Effector memory CD8-positive, alpha-beta T cell (primary cell): ENCODE measurements at regions not wholly inside any gene's neighbourhood (a gene's known extent, or its start where the extent isn't known, plus 50 kb on each side); places are given as distances from the start of the nearest gene placed in this dataset.
"Not testable (repeated sequence)": the region's sequence is repeated elsewhere in the genome, so short reads cannot be mapped to it uniquely, and the experiment has no call there.

ENCODE experiments used
- ATAC-seq: fragments of 150-1000 bp; cut with Tn5 transposase; replicated peaks from 2 replicates; pipeline ENCODE4 v1.10.0; 2021; ENCODE audit warnings: mild to moderate bottlenecking, moderate library complexity
- DNase-seq, 3 experiments: peaks; one replicate each; pipeline ENCODE4 v3.0.0; 2021
- H3K27ac Mint-ChIP-seq, 2 donors: one replicate each; pipeline ENCODE4 v1.8.0; 2022; ENCODE audit warnings: mild to moderate bottlenecking in 2 of 2, mixed read lengths in 2 of 2, moderate library complexity in 2 of 2
- H3K27me3 Mint-ChIP-seq, 2 donors: one replicate each; pipeline ENCODE4 v1.8.0; 2022; ENCODE audit warnings: mixed read lengths in 2 of 2
- H3K36me3 Mint-ChIP-seq: one replicate; pipeline ENCODE4 v1.8.0; 2022; ENCODE audit warnings: mild to moderate bottlenecking, moderate library complexity, mixed read lengths; ENCODE audit not compliant: insufficient read depth
- H3K4me1 Mint-ChIP-seq, 2 donors: one replicate each; pipeline ENCODE4 v1.8.0; 2022; ENCODE audit warnings: low read depth in 2 of 2, mixed read lengths in 2 of 2
- H3K4me3 Mint-ChIP-seq, 2 donors: one replicate each; pipeline ENCODE4 v1.8.0; 2022; ENCODE audit warnings: mild to moderate bottlenecking in 2 of 2, mixed read lengths in 2 of 2, moderate library complexity in 2 of 2
- H3K9me3 Mint-ChIP-seq, 2 donors: one replicate each; pipeline ENCODE4 v1.8.0; 2022; ENCODE audit warnings: mixed read lengths in 2 of 2

DNA sequence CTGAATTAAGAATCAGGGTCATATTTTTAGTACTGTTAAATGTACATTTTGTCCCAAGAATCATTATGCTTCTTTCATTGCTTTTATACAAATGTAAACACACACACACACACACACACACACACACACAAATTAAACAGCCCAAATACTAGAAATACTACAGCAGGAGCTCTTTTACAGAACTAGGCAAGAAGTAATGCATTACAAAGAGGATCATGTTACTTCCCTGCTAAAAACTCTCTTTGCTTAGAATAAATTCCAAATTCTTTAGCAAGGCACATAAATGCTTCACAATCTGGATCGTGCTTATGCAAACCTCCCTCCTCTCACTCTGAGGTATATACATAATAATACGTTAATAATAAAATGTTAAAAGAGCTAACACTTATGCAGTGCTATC lies 720.4 kb upstream of the ADGRL4 start:
- no peak for ATAC-seq

DNA sequence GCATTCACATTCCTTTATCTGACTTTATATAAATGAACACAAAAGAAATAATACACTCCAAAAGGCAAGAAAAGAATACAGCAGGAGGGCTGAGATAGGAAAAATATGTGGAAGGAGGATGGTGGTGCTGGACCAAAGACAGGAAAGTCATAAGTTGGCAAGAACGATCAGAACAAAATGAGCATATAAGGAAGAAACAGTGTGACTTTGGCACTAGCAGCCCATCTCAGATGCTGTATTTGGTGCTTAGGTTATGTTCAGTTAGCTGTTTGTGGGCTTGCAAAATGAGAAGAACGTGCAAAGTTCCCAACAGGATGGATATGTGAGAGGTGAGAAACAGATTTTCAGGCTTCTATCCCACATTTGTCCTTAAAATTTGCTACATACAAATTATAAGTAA lies 719.8 kb upstream of the ADGRL4 start:
- no peak overlapping the region for H3K27ac Mint-ChIP-seq
- H3K27me3 Mint-ChIP-seq, result no peaks in the 10 kb centered on the region
- ATAC-seq (no peak), DNase-seq (no peak)
- H3K9me3 Mint-ChIP-seq, result peaks cover 12 to 14% of the 10 kb centered on the region in 2 donors
- no peaks in the 10 kb centered on the region for H3K36me3 Mint-ChIP-seq
- no peaks in the 10 kb centered on the region for H3K4me1 Mint-ChIP-seq
- no peak overlapping the region for H3K4me3 Mint-ChIP-seq

More for the DNA sequence above, 720.4 kb upstream of the ADGRL4 start:
- Mint-ChIP-seq H3K9me3 (peaks cover 12 to 14% of the 10 kb centered on the region in 2 donors), H3K4me3 (no peak overlapping the region), H3K27ac (no peak overlapping the region), H3K4me1 (no peaks in the 10 kb centered on the region), H3K27me3 (no peaks in the 10 kb centered on the region), H3K36me3 (no peaks in the 10 kb centered on the region)
- no peak for DNase-seq

DNA sequence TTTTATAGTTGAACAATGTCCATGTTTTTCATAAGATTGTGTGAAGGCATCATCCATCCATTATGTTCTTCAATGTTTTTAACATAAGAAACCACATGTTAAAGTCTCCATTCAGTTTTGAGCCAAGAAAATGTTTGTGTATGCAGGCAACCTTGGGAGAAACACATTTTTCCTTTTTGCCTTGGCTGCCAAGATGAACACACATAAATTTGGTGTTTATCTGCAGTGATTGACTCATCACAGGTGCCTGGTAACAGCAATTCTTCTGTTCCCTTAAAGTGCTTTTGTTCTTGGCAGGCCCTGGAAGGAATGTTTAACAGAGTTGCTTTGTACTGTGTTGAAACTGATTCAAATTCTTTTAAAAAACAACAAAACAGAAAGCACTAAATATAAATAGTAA lies 709.9 kb upstream of the ADGRL4 start:
- ATAC-seq (no peak), DNase-seq (no peak)
- no peak overlapping the region for H3K27ac Mint-ChIP-seq
- H3K4me3 Mint-ChIP-seq, result no peak overlapping the region
- peaks cover 13 to 32% of the 10 kb centered on the region in 2 donors for H3K9me3 Mint-ChIP-seq
- no peaks in the 10 kb centered on the region for H3K27me3 Mint-ChIP-seq
- no peaks in the 10 kb centered on the region for H3K36me3 Mint-ChIP-seq
- no peaks in the 10 kb centered on the region for H3K4me1 Mint-ChIP-seq

DNA sequence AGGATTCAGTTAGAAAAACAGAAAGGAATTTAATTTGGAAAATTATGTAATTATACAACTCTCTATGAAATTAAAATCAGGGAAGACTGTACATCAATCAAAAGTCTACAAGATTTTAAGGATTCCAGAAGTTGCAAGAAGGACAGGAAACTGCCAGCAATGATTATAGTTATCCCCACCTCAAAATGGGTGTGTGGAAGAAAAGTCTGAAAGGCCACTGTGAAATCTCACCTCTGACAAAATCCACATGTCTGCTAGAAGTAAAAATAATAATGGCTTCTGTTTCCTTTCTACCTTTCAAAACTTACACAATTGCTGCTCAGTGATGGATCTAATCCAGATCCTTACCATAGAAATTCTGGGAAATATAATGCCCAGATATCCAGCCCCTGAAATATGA lies 708.1 kb upstream of the ADGRL4 start:
- no peaks in the 10 kb centered on the region for H3K27me3 Mint-ChIP-seq
- no peak overlapping the region for H3K27ac Mint-ChIP-seq
- no peaks in the 10 kb centered on the region for H3K4me1 Mint-ChIP-seq
- no peak overlapping the region for H3K4me3 Mint-ChIP-seq
- H3K9me3 Mint-ChIP-seq, result peaks cover 6 to 25% of the 10 kb centered on the region in 2 donors
- ATAC-seq, result no peak
- no peak for DNase-seq
- H3K36me3 Mint-ChIP-seq, result no peaks in the 10 kb centered on the region

DNA sequence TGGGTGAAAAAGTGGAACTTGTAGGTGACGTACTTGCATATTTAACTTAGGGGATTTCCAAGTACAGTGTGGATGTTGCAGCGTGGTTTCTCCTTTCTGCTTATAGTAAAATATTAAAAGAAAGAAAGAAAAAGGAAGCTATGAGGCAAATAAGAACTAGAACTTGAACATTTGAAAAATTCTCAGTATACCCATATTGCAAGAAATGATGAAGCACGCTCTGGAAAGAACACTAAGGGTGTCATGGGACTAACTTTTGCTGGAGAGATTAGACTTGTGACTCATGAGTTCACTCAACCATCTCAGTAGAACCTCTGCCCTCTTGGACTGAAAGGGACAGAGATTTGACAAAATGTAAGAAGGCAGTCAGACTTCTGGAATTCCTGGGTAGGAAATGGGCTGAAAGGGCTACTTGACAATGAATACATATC lies 704.5 kb upstream of the ADGRL4 start:
- Mint-ChIP-seq H3K27me3 (no peaks in the 10 kb centered on the region), H3K4me1 (no peaks in the 10 kb centered on the region), H3K27ac (no peak overlapping the region), H3K9me3 (peaks cover 2 to 17% of the 10 kb centered on the region in 2 donors), H3K4me3 (no peak overlapping the region), H3K36me3 (no peaks in the 10 kb centered on the region)
- DNase-seq (no peak), ATAC-seq (no peak)

DNA sequence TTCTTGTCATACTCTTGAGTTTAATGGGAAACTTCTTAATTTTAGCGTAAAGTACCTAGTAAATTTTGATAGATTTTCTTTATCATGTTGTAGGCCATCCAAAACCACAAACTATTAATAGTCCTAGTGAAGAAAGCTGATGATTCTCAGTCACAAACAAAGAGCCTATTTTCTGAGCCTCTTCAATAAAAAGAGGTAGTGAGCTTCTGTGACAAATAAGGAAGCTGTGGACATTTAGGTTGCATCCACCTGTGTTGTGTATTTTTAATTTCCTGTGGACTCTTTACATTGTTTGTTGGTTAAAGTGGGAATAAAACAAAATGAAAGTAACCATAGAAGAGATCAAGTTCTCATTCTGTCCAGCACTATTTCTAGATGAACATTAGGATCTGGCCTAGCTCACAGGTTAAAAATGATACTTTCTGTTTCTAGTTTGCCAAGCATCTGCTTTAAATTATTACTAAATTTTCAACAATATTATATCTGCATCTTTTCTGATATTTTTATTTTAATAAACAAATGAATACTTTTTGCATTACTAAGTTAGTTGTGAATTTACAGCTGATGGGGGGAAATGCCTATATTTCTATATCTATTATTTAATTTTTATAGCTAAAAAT lies 702.2 kb upstream of the ADGRL4 start:
- no peaks in the 10 kb centered on the region for H3K4me1 Mint-ChIP-seq
- ATAC-seq, result no peak
- H3K4me3 Mint-ChIP-seq, result no peak overlapping the region
- H3K27me3 Mint-ChIP-seq, result no peaks in the 10 kb centered on the region
- H3K9me3 Mint-ChIP-seq, result peaks cover 3 to 22% of the 10 kb centered on the region in 2 donors
- no peaks in the 10 kb centered on the region for H3K36me3 Mint-ChIP-seq
- H3K27ac Mint-ChIP-seq, result no peak overlapping the region
- no peak for DNase-seq

DNA sequence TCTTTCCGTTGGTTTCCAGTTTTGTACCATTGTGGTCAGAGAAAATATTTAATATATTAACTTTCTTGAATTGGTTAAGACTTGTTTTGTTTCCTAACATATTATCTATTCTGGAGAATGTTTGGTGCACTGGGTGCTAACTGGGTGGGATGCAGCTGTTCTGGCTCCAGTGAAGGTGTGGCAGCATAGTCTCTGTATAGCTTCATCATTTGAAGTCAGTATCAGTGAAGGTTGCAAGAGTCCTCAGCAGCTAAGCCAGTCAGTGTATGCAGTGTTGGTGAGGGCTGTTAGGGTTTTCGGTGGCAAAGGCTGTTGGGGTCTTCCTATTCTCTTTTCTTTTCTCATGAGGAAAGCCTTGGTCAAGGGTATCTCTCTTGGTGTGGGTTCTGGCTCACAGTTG lies 698.7 kb upstream of the ADGRL4 start:
- no peak for DNase-seq
- Mint-ChIP-seq H3K4me1 (no peaks in the 10 kb centered on the region), H3K36me3 (no peaks in the 10 kb centered on the region), H3K27ac (no peak overlapping the region), H3K27me3 (no peaks in the 10 kb centered on the region), H3K4me3 (no peak overlapping the region), H3K9me3 (peaks cover 12 to 29% of the 10 kb centered on the region in 2 donors)
- ATAC-seq, result no peak

DNA sequence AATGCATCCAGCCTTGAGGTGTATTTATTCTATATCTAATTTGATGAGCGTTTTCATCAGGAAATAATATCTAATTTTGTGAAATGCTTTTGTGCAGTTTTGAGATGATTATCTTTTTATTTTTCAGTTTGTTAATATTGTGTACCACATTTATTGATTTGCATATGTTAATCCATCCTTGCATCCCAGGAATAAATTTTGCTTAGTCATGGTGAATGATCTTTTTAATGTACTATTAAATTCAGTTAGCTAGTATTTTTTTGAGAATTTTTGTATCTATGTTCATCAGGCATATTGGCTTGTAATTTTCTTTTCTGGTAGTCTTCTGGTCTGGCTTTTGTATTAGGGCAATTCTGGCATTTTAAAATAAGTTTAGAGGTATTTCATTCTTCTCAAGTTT lies 697.5 kb upstream of the ADGRL4 start:
- Mint-ChIP-seq H3K9me3 (peaks cover 20 to 40% of the 10 kb centered on the region in 2 donors), H3K27me3 (no peaks in the 10 kb centered on the region), H3K36me3 (no peaks in the 10 kb centered on the region), H3K27ac (no peak overlapping the region), H3K4me3 (no peak overlapping the region), H3K4me1 (no peaks in the 10 kb centered on the region)
- DNase-seq, result no peak
- no peak for ATAC-seq

DNA sequence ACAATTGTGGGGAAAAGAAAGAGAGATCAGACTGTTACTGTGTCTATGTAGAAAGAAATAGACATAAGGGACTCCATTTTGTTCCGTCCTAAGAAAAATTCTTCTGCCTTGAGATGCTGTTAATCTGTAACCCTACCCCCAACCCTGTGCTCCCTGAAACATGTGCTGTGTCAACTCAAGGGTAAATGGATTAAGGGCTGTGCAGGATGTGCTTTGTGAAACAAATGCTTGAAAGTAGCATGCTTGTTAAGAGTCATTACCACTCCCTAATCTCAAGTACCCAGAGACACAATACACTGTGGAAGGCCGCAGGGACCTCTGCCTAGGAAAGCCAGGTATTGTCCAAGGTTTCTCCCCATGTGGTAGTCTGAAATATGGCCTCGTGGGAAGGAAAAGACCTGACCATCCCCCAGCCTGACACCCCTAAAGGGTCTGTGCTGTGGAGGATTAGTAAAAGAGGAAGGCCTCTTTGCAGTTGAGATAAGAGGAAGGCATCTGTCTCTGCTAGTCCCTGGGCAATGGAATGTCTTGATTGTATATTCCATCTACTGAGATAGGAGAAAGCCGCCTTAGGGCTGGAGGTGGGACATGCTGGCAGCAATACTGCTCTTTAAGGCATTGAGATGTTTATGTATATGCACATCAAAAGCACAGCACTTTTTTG lies 695.9 kb upstream of the ADGRL4 start:
- H3K27ac Mint-ChIP-seq, H3K27me3 Mint-ChIP-seq, H3K4me1 Mint-ChIP-seq, H3K36me3 Mint-ChIP-seq, H3K4me3 Mint-ChIP-seq, ATAC-seq, DNase-seq: not testable (repeated sequence)
- H3K9me3 Mint-ChIP-seq, result peaks cover 28 to 56% of the 10 kb centered on the region in 2 donors

DNA sequence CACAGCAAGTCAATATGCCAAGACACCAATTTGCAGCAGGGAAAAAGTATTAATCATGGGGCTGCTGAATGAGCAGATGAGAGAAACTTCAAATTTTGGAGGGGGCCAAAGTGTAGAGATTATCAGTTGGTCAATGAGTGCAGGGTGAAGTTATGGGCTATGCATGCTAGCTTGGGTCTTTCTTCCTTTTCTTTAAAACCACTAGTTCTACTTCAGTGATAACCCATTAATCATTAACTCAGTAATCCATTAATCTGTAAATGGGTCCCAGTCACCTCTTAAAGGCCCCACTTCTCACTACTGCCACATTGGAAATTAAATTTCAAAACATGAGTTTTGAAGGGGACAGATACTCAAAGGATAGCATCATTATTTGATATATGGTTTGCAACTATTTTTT lies 688.6 kb upstream of the ADGRL4 start:
- no peaks in the 10 kb centered on the region for H3K27me3 Mint-ChIP-seq
- ATAC-seq, result no peak
- no peak overlapping the region for H3K4me3 Mint-ChIP-seq
- no peak for DNase-seq
- no peak overlapping the region for H3K27ac Mint-ChIP-seq
- peaks cover 21 to 44% of the 10 kb centered on the region in 2 donors for H3K9me3 Mint-ChIP-seq
- H3K36me3 Mint-ChIP-seq, result no peaks in the 10 kb centered on the region
- no peaks in the 10 kb centered on the region for H3K4me1 Mint-ChIP-seq

DNA sequence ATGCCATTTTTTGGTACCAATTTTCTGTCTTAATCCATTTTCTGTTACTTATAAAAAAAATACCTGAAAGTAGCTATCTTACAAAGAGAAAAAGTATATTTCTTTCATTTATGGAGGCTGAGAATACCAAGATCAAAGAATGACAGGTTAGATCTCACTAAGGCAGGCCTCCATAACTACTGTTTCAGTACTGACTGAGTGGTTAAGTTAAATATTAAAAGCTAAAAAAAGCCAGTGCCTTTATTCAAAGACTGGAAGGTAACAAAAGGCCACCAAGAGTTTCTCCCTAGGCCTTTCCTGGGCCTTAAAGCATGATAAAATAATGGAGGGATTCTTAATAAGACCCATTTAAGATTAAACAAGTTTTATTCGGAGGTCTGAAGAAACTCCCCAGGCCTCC lies 687.7 kb upstream of the ADGRL4 start:
- H3K36me3 Mint-ChIP-seq, result no peaks in the 10 kb centered on the region
- DNase-seq (no peak), ATAC-seq (no peak)
- no peak overlapping the region for H3K4me3 Mint-ChIP-seq
- H3K27me3 Mint-ChIP-seq, result no peaks in the 10 kb centered on the region
- H3K4me1 Mint-ChIP-seq, result no peaks in the 10 kb centered on the region
- no peak overlapping the region for H3K27ac Mint-ChIP-seq
- peaks cover 15 to 35% of the 10 kb centered on the region in 2 donors for H3K9me3 Mint-ChIP-seq

DNA sequence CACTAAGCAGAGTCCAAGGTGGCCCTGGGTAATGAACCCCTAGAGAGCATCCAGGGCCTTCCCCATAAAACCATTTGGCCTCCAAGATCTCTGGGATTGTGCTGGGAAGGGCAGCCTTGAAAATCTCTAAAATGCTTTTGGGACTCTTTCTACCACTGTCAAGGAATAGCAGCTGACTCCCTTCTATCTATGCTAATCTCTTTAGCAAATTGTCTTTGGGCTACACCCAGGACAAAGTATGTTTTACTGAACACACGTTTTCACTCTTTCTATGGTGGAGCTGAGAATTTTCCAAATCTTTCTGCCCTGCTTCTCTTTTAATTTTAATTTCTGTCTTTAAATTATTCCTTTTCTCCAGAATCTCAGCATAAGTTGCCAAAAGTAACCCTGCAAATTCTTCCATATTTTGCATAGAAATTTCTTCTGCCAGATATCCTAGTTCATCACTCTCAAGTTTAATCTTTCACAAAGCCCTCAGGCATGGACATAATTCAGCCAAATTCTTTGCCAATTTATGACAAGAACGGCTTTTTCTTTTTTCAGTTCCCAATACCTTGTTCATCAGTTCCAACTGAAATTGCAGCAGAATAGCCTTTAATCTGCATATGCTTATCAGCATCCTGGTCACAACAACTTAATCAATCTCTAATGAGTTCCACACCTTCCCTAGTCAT lies 687.0 kb upstream of the ADGRL4 start:
- Mint-ChIP-seq H3K9me3 (peaks cover 8 to 28% of the 10 kb centered on the region in 2 donors), H3K4me3 (no peak overlapping the region), H3K4me1 (no peaks in the 10 kb centered on the region), H3K27me3 (no peaks in the 10 kb centered on the region), H3K36me3 (no peaks in the 10 kb centered on the region), H3K27ac (no peak overlapping the region)
- ATAC-seq, result no peak
- DNase-seq, result no peak

DNA sequence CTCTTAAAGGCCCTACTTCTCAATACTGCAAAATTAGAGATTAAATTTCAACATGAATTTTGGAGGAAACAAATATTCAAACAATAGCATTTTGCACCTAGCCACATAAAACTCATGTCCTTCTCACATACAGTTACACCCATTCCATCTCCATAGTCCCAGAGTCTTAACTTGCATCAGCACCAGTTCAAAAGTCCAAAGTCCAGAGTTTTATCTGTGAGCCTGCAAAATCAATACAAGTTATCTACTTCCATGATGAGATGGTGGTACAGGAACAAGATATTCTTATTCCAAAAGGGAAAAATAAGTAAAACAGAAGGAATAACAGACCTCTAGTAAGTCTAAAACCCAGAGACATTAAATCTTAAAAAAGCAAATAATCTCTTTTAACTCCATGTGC lies 686.0 kb upstream of the ADGRL4 start:
- Mint-ChIP-seq H3K27me3 (no peaks in the 10 kb centered on the region), H3K4me3 (no peak overlapping the region), H3K4me1 (no peaks in the 10 kb centered on the region), H3K9me3 (peaks cover 5 to 19% of the 10 kb centered on the region in 2 donors), H3K36me3 (no peaks in the 10 kb centered on the region), H3K27ac (no peak overlapping the region)
- DNase-seq, result no peak
- ATAC-seq, result no peak

DNA sequence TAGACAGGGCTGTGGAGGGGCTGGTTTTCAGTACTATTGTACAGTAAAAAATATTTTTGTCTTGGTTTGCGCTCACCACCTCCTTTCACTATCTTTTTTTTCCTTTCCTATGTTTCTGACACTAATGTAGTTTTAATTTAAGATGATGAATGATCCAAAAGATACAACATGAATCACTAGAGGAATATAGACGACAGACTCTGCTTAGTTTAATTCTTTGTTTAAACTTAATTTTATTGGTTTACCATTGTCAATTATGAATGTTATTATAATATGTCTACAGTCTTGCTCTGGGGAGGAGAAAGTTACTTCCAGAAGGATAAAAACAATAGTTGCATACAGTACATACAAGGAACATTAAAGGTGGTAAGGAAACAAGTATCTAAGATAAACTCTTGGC lies 682.4 kb upstream of the ADGRL4 start:
- Mint-ChIP-seq H3K27ac (no peak overlapping the region), H3K27me3 (no peaks in the 10 kb centered on the region), H3K4me1 (no peaks in the 10 kb centered on the region), H3K9me3 (peaks cover 10 to 19% of the 10 kb centered on the region in 2 donors), H3K4me3 (no peak overlapping the region), H3K36me3 (no peaks in the 10 kb centered on the region)
- no peak for ATAC-seq
- no peak for DNase-seq
